ENCODE measurements at regions not wholly inside any gene's neighbourhood (a gene's known extent, or its start where the extent isn't known, plus 50 kb on each side); places are given as distances from the start of the nearest gene placed in this dataset.

- TF ChIP-seq POLR2A (IDR thresholded peaks at IDR 0.05) (no peak), CTCF (IDR thresholded peaks at IDR 0.05) (no peak)
These were observed 239.3 kb upstream of the PLPP4 start for GRCh38 chr10:120217736-120218135.
